Uterus (tissue), 3 donors: ENCODE measurements at regions not wholly inside any gene's neighbourhood (a gene's known extent, or its start where the extent isn't known, plus 50 kb on each side); places are given as distances from the start of the nearest gene placed in this dataset.

Experiments
- DNase-seq, 2 donors: peaks; one replicate each; pipeline ENCODE4 v3.0.0-alpha.2; 2019 to 2020
- H3K27ac ChIP-seq, 2 donors: fragments of 200-600 bp; sonication (generic); 1 replicate in 1 of 2; 2 replicates in 1 of 2; pipeline ENCODE4 v1.5.1; 2016 to 2018
- H3K27me3 ChIP-seq, 2 donors: fragments of 200-600 bp; sonication (generic); one replicate each; pipeline ENCODE4 v1.5.1; 2018 to 2019; ENCODE audit warnings: control low read depth in 1 of 2
- H3K36me3 ChIP-seq, 2 donors: fragments of 200-600 bp; sonication (generic); one replicate each; pipeline ENCODE4 v1.5.1; 2019; ENCODE audit warnings: control low read depth in 1 of 2
- H3K4me1 ChIP-seq, 2 donors: fragments of 200-600 bp; sonication (generic); one replicate each; pipeline ENCODE4 v1.5.1; 2018 to 2019; ENCODE audit warnings: control low read depth in 1 of 2
- H3K4me3 ChIP-seq, 2 donors: fragments of 200-600 bp; sonication (generic); 1 replicate in 1 of 2; 2 replicates in 1 of 2; pipeline ENCODE4 v1.5.1; 2018 to 2019; ENCODE audit warnings: mild to moderate bottlenecking in 1 of 2
- H3K9me3 ChIP-seq, 2 donors: fragments of 200-600 bp; sonication (generic); one replicate each; pipeline ENCODE4 v1.5.1; 2019; ENCODE audit warnings: control low read depth in 1 of 2
- POLR2A ChIP-seq, 2 donors: fragments of 450-650 bp; IDR thresholded peaks; one replicate each; pipeline ENCODE4 v1.6.1; 2016; ENCODE audit warnings: antibody characterized with exemption in 2 of 2, mild to moderate bottlenecking in 1 of 2, moderate library complexity in 1 of 2
- intact Hi-C: fragments of 100-400 bp; cut with DNase I; formaldehyde crosslinking; loops from one replicate; pipeline ENCODE4 v1.15.1; 2023; ENCODE audit warnings: low total_unique reads
- TF ChIP-seq, protein P1 (sequence below), 4 experiments: fragments of 200-600 bp in 2 of 4; fragments of 450-650 bp in 2 of 4; sonication (generic) in 2 of 4; IDR thresholded peaks; one replicate each; pipeline ENCODE4 v1.5.1; 2016 to 2019; ENCODE audit warnings: antibody characterized with exemption in 4 of 4, mild to moderate bottlenecking in 2 of 4, moderate library complexity in 1 of 4
- donor health status: DM: yes; HTN: yes; CAD: no.

- H3K4me1 ChIP-seq = no peaks in the 10 kb centered on the region
- intact Hi-C loops = no loop called here
- H3K9me3 ChIP-seq = no peaks in the 10 kb centered on the region
- no peak overlapping the region for H3K4me3 ChIP-seq
- no peak overlapping the region for H3K27ac ChIP-seq
- no peaks in the 10 kb centered on the region for H3K36me3 ChIP-seq
- no peaks in the 10 kb centered on the region for H3K27me3 ChIP-seq
- DNase-seq = no peak
- TF ChIP-seq, protein P1, sequence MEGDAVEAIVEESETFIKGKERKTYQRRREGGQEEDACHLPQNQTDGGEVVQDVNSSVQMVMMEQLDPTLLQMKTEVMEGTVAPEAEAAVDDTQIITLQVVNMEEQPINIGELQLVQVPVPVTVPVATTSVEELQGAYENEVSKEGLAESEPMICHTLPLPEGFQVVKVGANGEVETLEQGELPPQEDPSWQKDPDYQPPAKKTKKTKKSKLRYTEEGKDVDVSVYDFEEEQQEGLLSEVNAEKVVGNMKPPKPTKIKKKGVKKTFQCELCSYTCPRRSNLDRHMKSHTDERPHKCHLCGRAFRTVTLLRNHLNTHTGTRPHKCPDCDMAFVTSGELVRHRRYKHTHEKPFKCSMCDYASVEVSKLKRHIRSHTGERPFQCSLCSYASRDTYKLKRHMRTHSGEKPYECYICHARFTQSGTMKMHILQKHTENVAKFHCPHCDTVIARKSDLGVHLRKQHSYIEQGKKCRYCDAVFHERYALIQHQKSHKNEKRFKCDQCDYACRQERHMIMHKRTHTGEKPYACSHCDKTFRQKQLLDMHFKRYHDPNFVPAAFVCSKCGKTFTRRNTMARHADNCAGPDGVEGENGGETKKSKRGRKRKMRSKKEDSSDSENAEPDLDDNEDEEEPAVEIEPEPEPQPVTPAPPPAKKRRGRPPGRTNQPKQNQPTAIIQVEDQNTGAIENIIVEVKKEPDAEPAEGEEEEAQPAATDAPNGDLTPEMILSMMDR (IDR thresholded peaks at IDR 0.05) = no peak
- TF ChIP-seq POLR2A (IDR thresholded peaks at IDR 0.05) = no peak
Measured at GRCh38 chr2:136389809-136390208, 271.9 kb upstream of the CXCR4 start.

- intact Hi-C loops = no loop called here
- H3K27me3 ChIP-seq = no peaks in the 10 kb centered on the region
- H3K4me1 ChIP-seq = no peaks in the 10 kb centered on the region
- no peak for DNase-seq
- H3K27ac ChIP-seq = no peak overlapping the region
- no peak for TF ChIP-seq POLR2A (IDR thresholded peaks at IDR 0.05)
- TF ChIP-seq, protein P1 (IDR thresholded peaks at IDR 0.05) = no peak
- no peak overlapping the region for H3K4me3 ChIP-seq
- H3K36me3 ChIP-seq = no peaks in the 10 kb centered on the region
- H3K9me3 ChIP-seq = no peaks in the 10 kb centered on the region
Measured at GRCh38 chr2:136386046-136386445, 268.1 kb upstream of the CXCR4 start.

DNA sequence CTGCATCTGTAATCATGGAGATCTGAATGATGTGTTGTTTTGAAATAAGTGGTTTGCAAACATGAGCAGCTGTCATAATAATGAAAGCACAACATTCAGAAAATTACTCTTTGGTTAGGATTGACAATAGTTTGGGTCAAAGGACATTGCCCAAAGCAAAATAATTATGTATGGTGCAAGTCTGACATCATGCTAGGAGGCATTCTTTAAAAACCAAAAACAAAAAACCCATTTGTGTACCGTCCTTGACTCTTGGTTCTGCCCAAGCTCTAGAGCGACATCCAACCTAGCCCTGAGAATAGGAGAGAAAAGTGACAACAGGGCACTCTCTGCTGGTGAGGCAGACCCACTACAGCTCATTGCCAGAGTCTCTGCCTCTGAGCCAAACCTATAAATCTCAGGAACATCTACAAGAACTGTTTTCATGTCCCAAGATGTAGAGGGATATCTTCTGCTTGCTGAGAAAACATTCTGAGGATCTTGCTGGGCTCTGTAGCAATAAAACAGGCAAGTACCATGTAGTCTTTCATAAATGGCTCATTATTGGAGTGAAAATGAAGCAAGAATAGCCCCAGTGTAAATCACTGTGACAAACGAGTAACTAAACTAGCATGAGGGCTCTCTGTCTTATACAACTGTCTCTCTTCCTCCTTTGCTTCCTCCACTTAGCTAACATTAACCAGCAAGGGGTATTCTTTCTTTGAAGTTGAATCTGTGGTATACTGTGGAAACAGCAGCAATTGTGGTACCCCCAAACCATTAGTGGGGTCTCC lies 266.8 kb upstream of the CXCR4 start:
- H3K9me3 ChIP-seq = no peaks in the 10 kb centered on the region
- no peak for DNase-seq
- TF ChIP-seq, protein P1 (IDR thresholded peaks at IDR 0.05) = peak in 3 of 4 experiments; percentile 15 to 37 (median 26)
- TF ChIP-seq POLR2A (IDR thresholded peaks at IDR 0.05) = no peak
- no peaks in the 10 kb centered on the region for H3K36me3 ChIP-seq
- H3K27ac ChIP-seq = peak overlapping the region in 1 of 2 donors; percentile 5
- H3K4me1 ChIP-seq = no peaks in the 10 kb centered on the region
- no peak overlapping the region for H3K4me3 ChIP-seq
- intact Hi-C loops = no loop called here
- H3K27me3 ChIP-seq = no peaks in the 10 kb centered on the region

DNA sequence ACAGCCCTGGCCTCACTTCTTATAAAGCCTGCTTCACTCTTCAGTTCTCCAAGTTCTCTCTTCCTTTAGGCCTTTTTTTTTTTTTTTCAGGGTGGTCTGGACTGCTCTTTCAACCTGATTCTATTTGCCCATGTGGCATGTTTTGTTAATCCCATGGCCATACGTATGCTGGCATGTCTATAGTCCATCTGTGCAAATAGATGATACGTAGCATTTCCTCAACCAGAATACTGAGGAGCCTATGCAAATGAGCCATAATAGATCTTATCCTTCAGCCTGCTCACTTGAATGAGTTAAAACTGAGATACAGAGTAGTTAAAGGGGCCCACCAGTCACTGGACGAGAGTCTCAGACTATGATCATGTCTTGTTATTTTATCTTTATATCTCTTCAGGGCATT lies 265.2 kb upstream of the CXCR4 start:
- no peaks in the 10 kb centered on the region for H3K36me3 ChIP-seq
- no peaks in the 10 kb centered on the region for H3K9me3 ChIP-seq
- H3K27ac ChIP-seq = no peak overlapping the region
- no peaks in the 10 kb centered on the region for H3K4me1 ChIP-seq
- no peaks in the 10 kb centered on the region for H3K27me3 ChIP-seq
- intact Hi-C loops = no loop called here
- TF ChIP-seq, protein P1 (IDR thresholded peaks at IDR 0.05) = no peak
- TF ChIP-seq POLR2A (IDR thresholded peaks at IDR 0.05) = no peak
- no peak for DNase-seq
- H3K4me3 ChIP-seq = no peak overlapping the region

DNA sequence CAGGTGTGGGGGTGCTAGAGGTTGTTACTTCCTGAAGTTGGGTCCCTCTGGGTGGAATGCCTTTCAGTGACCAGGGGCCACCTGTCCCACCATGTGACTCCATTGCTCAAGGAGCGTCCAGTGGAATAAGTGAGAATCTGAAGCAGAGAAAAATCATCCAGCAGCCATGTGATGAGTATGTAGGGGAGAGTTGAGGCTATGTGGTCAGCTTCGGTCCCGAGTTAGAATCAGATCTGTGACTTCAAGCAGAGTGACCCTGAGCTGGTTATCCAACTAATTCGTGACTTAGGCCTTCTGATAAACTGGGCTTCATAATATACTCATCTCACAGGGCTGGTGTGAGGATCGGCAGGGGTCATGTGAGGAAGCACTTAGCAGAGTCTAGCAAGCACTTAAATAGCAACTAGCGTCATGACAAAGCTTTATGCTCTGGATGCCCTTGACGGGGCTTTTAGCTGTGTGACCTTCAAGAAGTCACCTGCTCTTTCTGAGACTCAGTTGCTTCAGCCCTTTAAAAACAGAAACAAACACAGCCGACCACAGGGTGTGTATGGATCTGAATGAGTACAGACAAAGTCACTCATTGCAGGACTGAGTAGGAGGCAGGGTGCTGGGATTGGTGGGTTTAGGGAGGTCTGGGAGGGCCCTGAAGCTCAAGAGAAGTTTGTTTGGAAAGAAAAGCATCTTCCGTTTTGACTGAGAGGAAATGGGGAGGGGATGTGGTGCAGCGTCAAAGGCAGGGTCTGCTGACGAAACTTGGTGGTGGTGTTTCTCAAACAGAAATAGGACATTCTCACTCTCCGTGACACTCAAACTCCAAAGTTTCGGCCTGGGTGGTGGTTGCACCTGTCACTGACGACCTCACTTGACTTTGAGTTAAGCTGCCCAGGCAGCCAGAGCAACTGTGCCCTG lies 264.0 kb upstream of the CXCR4 start:
- H3K27me3 ChIP-seq = no peaks in the 10 kb centered on the region
- no peak for TF ChIP-seq POLR2A (IDR thresholded peaks at IDR 0.05)
- TF ChIP-seq, protein P1 (IDR thresholded peaks at IDR 0.05) = no peak
- no peaks in the 10 kb centered on the region for H3K36me3 ChIP-seq
- H3K4me3 ChIP-seq = no peak overlapping the region
- no peak overlapping the region for H3K27ac ChIP-seq
- no peaks in the 10 kb centered on the region for H3K9me3 ChIP-seq
- DNase-seq = no peak
- H3K4me1 ChIP-seq = no peaks in the 10 kb centered on the region
- intact Hi-C loops = no loop called here
